ENCODE measurements at regions not wholly inside any gene's neighbourhood (a gene's known extent, or its start where the extent isn't known, plus 50 kb on each side); places are given as distances from the start of the nearest gene placed in this dataset.

DNA sequence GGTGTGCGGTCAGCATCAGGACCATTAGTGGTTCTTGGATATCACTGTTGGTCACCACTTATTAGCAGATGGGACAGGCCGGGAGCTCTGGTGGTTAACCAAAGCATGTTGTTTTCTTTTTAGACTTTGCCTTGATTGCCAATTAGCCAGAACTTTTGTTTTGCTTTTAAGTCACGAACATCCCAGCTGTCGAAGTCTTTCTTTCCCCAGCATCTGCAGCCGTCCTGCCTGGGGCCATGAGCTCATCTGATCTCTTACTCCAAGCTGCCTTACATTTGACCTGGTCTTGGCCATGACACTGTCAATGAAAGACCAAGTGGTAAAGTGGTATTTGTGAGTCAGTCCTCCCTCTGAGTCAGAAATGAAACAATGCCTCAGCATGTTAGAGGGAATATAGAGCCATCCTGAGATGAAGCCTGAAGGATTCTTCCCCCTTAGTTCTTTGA is 53.9 kb upstream of the CREB5 start:
- Histone ChIP-seq H2BK15ac (ENCODE audit: low read length) (0 out of 2 replicates have a peak overlapping the region, but pooled peaks have one; percentile 20), H3K4me1 (replicated peaks in 1 of 4; ENCODE audit: control insufficient read depth in 3 of 4, insufficient read depth in 4 of 4, low read length in 3 of 4) (peaks cover 4 to 18% (median 10%) of the 10 kb centered on the region in 4 experiments), H3K56ac (replicated peaks; ENCODE audit: insufficient read length, low read depth, low read length) (no peak overlapping the region), H2BK120ac (replicated peaks; ENCODE audit: low read depth, low read length) (peak overlapping the region; percentile 1), H3K27ac (ENCODE audit: low read depth, low read length) (no peak overlapping the region), H2AFZ (ENCODE audit: low read length) (no peak overlapping the region), H2BK12ac (ENCODE audit: low read depth, low read length) (peak overlapping the region; percentile 78; the same call in 1 of the 2 replicates), H2AK5ac (ENCODE audit: low read depth, low read length) (peak overlapping the region; percentile 67; the same call in 1 of the 2 replicates), H3K14ac (ENCODE audit: insufficient read length) (no peak overlapping the region), H3K9me3 (ENCODE audit: insufficient read depth in 2 of 2, low read depth in 1 of 2, low read length in 1 of 2) (0 out of 4 replicates have a peak, but pooled peaks cover 0 to 3% of the 10 kb centered on the region in 2 experiments), H3K23ac (ENCODE audit: insufficient read length) (no peak overlapping the region), H3K9ac (replicated peaks in 1 of 4; ENCODE audit: extremely low read depth in 1 of 4, low read depth in 3 of 4, low read length in 3 of 4) (no peak overlapping the region), H4K8ac (ENCODE audit: extremely low read depth, insufficient read depth, low read length) (no peak overlapping the region), H3K4me3 (ENCODE audit: extremely low read depth in 1 of 4, insufficient read depth in 2 of 4, low read depth in 3 of 4, low read length in 4 of 4) (no peak overlapping the region; a peak in 1 of 8 replicates), H3K36me3 (ENCODE audit: control insufficient read depth in 2 of 4, insufficient read depth in 4 of 4, low read length in 3 of 4) (no peaks in the 10 kb centered on the region), H4K5ac (ENCODE audit: insufficient read length, low read depth, low read length) (no peak overlapping the region), H2BK20ac (ENCODE audit: low read length) (peak overlapping the region; percentile 28), H3K18ac (ENCODE audit: extremely low read depth, low read length) (peak overlapping the region; percentile 81; the same call in 1 of the 2 replicates), H4K20me1 (replicated peaks in 1 of 2; ENCODE audit: control insufficient read depth in 1 of 2, insufficient read depth in 2 of 2, low read length in 2 of 2) (no peaks in the 10 kb centered on the region), H3K79me2 (ENCODE audit: control insufficient read depth in 1 of 2, insufficient read depth in 2 of 2, low read length in 2 of 2) (no peaks in the 10 kb centered on the region), H3K27me3 (replicated peaks in 1 of 4; ENCODE audit: control insufficient read depth in 3 of 4, extremely low read depth in 1 of 4, insufficient read depth in 3 of 4, low read length in 3 of 4) (0 out of 7 replicates have a peak, but pooled peaks cover 0 to 2% (median 0%) of the 10 kb centered on the region in 4 experiments), H3K23me2 (ENCODE audit: low read depth, low read length) (no peaks in the 10 kb centered on the region), H3K4me2 (ENCODE audit: insufficient read depth in 1 of 2, low read depth in 2 of 2, low read length in 2 of 2) (peak overlapping the region in 1 of 2 experiments; percentile 33; a peak in 2 of 4 replicates), H3K4ac (replicated peaks; ENCODE audit: insufficient read length, low read depth, low read length) (no peak overlapping the region), H3K79me1 (ENCODE audit: low read depth, low read length) (no peaks in the 10 kb centered on the region; the same call in 1 of the 2 replicates), H4K91ac (replicated peaks; ENCODE audit: insufficient read length, low read length) (no peak overlapping the region), H2BK5ac (ENCODE audit: low read depth, low read length) (peak overlapping the region; percentile 55; the same call in 1 of the 2 replicates)
- FAIRE-seq = peak; percentile 62
- POLR2A ChIA-PET (ENCODE audit: partially characterized antibody) = no interaction called here
- 85% methylated on average over 5 of the region's 5 CpGs; no CpG with 5 or more reads in 1 of the 2 experiments for WGBS, 2 experiments (ENCODE audit: extremely low coverage in 1 of 2, insufficient coverage in 1 of 2, insufficient read length in 1 of 2, insufficient replicate concordance in 2 of 2, low coverage in 1 of 2, low lambda C conversion rate in 2 of 2, missing lambda C conversion rate in 1 of 2)
- TF ChIP-seq CTBP2 (IDR thresholded peaks at IDR 0.05; ENCODE audit: borderline replicate concordance, insufficient read depth, insufficient read length, low read length) = no peak
- TF ChIP-seq YY1 (IDR thresholded peaks at IDR 0.05; ENCODE audit: low read depth, low read length) = no peak
- no peak for TF ChIP-seq HDAC6 (IDR thresholded peaks at IDR 0.05; ENCODE audit: low read depth, low read length)
- no peak for TF ChIP-seq FOSL1 (IDR thresholded peaks at IDR 0.05; ENCODE audit: insufficient read depth, low read depth, low read length)
- TF ChIP-seq JUND (IDR thresholded peaks at IDR 0.05; ENCODE audit: low read length) = peak; percentile 44; the same call in 1 of the 2 replicates
- no peak for TF ChIP-seq TBP (IDR thresholded peaks at IDR 0.05; ENCODE audit: low read depth, low read length)
- TF ChIP-seq POU5F1 (IDR thresholded peaks at IDR 0.05; ENCODE audit: low read depth, low read length) = no peak
- no peak for TF ChIP-seq EZH2 (IDR thresholded peaks at IDR 0.05; ENCODE audit: low read depth, low read length, severe bottlenecking)
- DNase-seq (ENCODE audit: low read depth in 1 of 2, low spot score in 2 of 2) = peak in 1 of 2 experiments; percentile 65
- CTCF ChIA-PET (ENCODE audit: partially characterized antibody) = interaction anchor here (0.6 to 7.6 kb wide), 9 partner anchors 7 to 621 kb away, joined by 3 to 89 read pairs (median 3); no protein-coding TSS in a partner anchor

Data from H1 (cell line).